GM19467 (cell line): ENCODE measurements at regions not wholly inside any gene's neighbourhood (a gene's known extent, or its start where the extent isn't known, plus 50 kb on each side); places are given as distances from the start of the nearest gene placed in this dataset.

Experiments
- ATAC-seq: cut with Tn5 transposase; IDR thresholded peaks from one replicate; pipeline ENCODE4 v1.9.1; 2021; ENCODE audit warnings: mild to moderate bottlenecking, moderate library complexity; ENCODE audit not compliant: unreplicated experiment

DNA sequence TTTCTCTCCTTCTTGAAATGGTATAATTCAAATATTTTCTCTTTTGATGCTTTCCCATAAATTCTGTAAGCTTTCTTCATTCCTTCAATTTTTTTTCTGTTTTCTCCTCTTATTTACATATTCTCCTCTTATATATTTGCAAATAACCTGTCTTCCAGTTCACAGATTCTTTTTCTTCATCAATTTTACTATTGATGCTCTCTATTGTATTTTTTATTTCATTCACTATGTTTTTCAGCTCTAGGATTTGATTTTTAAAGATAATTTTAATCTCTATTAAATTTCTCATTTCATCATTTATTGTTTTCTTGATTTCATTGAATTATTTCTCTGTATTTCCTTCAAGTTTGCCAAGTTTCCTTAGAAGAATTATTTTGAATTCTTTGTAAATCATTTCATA is 54.0 kb upstream of the PRPS1L1 start:
- ATAC-seq, result no peak

DNA sequence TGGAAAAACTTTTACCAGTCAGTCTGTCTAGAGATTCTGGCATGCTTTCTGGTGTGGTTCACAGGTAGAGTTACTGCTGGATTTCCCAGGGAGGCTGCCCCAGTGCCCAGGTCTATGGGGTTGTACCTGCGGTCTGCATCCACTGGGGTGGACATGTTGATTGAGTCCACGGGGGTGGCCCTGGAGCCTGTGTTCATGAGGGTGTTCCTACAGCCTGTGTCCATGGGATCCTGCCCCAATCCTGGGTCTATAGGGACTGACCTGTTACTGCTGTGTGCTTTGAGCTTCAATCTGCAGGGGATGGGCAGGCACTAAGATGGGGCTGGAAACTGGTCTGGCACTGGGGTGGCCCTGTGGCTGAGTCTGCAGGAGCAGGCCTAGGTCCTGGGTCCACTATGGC is 54.5 kb upstream of the PRPS1L1 start:
- ATAC-seq, result no peak

DNA sequence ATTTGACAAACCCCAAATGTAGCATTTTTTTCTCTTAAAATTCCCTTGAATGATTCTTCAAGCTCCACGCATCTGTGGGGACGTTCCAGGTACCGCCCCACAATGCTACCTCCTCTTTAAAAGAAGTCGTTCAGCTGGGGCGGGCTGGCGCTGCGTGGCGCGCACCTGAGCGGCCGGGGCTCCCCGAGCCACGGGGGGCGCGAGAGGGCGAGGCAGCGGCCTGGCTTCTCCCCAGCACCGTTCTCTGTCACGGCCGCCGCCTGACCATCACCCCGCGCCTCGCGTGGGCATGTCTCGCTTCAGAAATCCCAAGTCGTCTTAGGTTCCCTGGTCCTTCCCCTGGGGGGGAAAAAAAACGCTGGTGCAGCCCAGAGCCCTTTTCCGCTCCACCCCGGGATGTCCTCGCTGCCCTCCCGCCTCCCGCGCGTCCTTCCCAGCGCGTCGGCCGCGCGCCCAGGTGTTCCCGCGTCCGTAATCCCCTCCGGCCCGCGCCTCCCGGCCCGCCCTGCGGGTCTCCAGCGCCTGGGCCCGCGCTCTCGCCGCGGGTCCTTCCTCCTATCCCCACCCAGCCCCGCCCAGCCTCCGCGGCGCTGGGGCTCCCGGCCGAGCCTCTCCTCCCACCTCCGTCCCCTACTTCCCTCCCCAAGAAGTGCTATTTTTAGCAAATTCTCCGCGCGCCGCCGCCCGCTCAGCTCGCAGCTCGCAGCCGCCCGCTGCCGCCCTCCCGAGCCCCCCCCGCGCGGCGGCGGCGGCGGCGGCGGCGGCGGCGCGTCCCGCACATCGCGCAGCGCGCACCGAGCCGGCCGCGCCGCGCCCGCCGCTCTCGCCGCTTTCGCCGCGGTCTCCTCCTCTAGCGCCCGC is 58.7 kb upstream of the PRPS1L1 start:
- no peak for ATAC-seq

DNA sequence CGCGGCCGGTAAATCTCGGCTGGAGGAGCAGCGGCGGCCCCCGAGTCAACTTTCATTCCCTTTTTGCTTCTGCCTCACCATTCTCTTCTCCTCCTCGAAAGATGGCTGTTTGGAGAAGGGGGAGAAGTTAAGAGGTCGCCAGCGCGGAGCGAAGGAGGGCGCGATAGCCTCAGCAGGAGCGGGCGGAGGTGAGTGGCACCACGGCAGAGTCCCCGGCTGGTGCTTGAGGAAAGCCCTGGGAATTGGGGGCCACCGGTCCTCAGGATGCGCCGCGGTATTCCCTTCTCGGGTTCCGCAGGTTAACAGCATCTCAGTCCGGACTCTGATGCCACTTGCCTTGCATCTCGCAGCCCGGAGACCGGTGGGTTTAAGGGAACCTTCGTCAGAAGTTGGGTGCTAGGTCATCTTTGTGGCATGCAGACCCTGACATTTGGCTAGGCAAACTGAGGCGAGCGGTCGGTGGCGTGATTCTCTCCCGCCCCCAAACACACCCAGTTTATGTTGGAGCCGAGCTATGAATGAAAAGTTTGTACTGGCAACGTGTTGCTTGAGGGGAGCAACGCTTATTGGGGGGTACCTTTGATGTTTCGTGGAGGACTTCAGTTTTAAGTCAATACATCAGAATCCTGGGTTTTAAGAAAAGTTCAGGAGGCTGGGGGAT is 59.5 kb upstream of the PRPS1L1 start:
- ATAC-seq, result no peak

DNA sequence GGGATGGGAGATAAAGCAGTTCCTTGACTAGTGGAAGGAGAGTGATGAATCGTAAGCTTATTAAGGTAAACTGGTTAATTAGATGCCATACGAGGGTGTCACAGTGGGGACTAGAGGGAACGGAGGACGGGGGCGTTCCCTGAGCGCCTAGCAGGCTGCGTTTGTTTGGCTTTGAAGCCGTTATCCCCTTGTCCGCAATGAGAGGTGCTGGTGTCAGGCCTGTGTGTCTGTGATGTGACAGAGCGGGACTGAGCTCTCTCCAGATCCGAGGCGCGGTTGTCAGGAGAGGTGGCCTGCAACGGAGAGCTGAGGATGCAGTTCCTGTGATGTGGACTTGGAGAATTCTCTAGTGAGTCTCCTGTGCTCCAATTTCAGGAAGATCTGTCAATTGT is 60.0 kb upstream of the PRPS1L1 start:
- no peak for ATAC-seq

DNA sequence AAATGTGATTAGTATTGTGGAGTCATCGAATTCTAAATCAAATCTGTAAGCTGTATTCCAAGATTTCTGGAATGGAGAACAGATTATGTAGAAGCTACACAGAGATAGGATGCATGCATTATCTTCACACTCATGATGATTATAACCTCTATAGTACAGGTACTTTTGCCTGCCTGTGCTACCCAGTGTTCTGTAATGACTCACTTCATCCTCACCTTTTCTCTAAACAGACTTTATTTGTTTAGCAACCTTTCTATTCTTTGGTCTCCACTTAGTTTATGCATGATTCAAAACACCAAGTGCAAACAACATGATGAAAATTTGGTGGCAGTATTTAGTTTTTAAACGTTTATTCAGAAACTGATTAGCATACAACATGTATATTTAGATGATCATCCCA is 68.4 kb upstream of the PRPS1L1 start:
- no peak for ATAC-seq

DNA sequence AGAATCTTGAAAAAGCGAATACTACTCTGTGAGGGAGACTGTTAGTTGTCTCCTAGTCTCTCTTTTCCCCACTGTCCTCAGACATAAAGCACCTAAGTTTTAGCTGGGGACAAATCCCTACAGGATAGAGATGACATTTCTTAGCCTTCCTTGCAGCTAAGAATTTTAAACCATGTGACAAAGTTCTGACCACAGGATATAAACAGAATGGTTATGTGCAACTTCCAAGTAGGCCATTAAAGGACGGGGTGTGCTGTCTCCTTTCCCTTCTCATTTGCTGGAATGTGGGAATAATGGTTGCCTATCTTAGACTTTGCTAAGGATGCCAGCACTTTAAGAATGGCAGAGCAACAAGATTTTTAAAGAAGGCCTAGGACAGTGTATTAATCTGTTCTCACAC is 74.9 kb upstream of the PRPS1L1 start:
- ATAC-seq, result no peak

DNA sequence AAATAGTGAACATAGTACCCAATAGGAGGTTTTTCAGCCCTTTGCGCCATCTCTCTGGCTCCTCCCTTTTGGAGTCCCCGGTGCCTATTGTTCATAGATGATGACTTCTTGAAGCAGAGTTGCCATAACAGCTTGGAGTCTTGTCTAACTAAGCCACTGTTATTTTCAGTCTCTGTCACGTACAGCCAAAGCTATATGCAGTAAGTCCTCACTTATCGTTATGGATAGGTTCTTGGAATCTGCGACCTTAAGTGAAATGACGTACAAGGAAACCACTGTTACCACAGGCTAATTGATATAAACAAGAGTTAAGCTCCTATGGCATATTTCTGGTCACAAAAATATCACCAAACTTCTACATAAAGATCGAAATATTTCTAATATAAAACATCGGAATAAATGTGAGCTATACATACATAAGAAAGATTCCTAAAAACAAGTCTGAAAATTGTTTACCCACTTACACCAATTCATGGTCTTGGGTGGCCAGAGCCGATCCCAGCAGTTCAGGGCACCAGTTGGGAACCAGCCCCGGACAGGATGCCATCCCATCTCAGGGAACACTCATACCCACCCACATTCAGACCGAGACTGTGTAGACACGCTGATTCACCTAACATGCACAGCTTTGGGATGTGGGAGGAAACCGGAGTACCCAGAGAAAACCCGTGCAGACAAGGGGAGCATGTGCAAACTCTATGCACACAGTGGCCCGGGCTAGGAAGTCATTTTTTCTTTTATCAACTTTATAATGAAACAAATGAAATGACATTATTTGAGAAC is 76.0 kb upstream of the PRPS1L1 start:
- ATAC-seq, result no peak

DNA sequence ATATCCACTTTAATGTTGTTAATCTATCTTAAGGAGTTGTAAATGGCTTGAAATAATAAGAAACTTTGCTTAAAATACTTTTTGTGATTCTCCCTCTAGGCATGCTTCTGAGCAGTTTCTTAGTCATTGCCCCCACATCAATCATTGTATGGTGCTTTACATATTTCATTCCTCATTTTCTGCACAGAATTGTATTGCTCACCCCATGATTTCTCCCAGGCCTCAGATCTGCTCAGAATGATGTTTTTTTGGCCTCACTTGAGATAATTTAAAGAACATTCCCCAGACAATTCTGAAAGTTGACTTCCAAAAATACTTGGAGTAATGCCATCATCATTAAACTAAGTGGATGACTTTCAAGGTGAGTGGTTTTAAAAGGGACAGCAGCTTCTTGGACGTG is 82.1 kb upstream of the PRPS1L1 start:
- no peak for ATAC-seq

DNA sequence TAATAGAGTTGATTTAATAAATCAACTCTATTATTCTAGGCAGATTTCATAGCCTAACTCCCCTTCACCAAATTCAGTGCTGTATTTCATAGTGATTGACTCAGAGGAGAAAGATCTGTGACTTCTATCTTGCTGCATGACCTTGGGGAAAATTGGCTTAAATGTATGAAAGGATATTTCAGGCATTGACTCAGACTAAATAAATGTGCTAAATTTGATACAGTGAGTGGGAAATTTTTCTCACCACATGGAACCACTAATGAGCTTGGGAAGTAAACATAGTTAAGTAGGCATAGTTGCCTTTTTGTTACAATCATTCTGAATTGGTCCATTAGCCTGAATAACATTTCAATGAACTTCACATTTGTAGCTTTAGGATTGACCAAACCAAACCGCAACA is 89.0 kb upstream of the PRPS1L1 start:
- ATAC-seq, result no peak

DNA sequence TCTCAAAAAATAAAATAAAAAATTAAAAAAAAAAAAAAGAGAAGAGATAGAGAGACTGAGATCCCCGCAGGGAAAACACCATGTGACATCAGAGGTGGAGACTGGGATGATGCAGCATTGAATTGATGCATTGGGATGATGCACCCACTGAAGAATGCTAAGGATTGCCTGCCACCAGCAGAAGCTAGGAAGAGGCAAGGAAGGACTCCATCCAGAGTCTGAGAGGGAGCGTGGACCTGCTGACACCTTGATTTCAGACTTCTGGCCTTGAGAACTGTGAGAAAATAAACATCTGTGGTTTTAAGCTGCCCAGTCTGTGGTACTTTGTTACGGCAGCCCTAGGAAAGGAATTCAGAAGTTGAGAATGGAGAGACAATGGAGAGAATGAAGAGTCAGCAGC is 89.8 kb upstream of the PRPS1L1 start:
- no peak for ATAC-seq

DNA sequence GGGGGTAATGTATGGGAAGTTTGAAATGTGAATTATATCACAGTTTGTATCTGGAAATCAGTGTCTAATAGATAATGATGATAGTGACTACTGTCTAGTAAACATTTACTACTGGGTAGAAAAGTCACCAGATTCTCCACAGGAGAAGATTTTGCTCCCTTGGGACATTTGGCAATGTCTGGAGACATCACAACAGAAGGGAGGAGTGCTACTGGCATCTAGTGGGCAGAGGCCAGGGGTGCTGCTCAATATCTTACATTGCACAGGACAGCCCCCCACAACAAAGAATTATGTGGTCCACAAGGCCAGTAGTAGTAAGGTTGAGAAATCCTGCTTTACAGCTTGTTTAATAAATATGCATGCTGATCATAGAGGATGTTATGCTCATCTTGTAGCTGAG is 92.3 kb upstream of the PRPS1L1 start:
- no peak for ATAC-seq

DNA sequence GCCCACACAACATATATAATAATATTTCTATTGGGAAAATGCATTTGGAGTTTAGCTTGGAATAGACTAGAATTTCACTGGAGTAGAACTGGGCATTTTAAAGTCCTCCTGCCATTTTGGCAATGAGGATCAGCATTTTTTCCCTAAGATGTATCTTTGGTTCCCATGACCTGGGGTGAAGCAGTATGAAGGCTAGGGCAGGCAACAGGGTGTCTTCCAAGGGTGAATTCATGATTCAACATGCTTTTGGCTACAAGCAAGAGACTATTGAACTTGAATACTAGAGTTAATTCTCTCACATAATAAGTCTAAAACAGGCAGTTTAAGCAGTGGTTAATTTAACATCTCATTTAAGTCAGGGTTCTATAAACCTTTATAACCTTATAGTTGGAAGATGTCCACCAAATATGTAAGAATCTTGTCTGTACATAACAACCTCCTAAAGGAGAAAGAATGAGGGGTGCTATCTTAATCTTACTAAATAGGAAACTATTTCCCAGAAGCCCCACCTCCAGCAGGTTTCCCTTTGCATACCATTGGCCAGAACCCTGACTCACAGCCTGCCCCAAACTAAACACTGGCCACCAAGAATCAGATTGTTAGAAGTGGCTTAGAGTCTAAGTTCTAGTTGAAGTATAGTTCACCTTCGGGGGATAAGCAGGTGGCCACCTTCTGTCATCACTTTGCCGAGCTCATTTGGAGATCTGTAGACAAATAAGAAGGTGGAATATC is 96.0 kb upstream of the PRPS1L1 start:
- no peak for ATAC-seq

DNA sequence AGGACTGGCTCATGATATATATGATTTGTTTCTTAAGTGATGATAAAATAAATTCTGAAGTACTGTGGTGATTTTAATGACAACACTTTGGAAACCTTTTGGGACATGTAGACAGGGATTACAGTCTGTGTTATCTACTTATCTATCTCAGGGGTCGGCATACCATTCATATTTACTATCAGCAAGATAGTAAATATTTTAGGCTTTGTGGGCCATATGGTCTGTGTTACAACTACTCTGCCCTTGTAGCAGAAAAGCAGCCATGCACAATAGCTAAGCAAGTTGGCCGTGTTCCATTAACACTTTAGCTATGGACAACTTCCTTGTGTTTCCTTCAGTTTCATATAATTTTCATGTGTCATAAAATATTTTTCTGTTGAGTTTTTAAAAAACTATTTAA is 97.8 kb upstream of the PRPS1L1 start:
- ATAC-seq, result no peak

DNA sequence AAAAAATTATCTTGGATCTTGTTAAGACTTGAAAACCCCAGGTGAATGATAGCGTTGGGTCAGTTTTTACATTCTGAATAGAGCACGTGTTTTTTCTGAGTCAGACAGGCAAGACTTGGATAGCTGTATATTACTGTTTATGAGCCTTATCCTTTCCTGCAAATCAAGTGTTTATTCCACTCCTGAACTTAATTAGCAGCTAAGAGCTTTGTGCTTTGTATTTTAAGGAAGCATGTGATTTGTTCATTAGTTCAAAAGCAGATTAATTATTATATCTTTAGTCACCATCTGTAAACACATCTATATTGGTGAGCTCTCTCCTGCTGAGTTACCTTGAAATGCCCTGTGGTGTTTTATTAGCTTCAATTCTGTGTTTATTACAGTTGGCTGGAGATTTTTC is 98.6 kb upstream of the PRPS1L1 start:
- ATAC-seq, result no peak

DNA sequence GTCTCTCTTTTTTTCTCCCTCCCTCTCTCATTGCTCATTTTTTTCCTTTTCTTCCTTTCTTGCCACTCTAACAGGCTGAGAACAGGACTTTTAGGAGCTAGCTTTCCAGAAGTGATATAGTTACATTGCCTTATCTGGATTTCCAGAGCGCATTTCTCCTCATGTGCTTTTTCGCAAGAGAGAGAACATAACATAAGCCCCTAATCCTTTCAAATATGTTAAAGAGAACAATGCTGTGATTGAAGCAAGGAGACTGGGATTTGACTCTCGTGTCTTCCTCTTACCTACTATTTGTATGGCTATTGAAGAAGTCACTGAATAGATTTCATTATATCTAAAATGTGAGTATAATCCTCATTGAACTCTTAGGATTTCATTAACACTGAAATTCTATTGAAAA is 101.2 kb upstream of the PRPS1L1 start:
- ATAC-seq, result no peak

DNA sequence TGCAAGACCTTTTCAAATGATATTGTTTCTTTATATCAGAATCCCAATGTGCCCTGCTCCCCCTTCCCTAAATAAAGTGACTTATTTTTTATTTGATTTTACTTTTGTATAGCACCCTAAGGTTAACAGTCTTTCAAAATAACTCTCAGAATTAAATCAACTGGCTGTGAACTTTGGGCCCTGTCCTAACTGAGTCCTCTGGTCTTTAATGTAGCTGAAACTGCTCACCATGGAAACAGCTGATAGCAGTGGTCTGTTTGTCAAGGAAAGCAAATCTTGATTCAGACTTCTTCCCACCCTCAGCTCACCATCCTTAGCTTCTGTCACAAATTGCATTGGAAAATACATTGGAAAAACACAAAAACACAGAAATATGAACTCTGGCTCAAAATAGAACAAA is 105.2 kb upstream of the PRPS1L1 start:
- ATAC-seq, result no peak

DNA sequence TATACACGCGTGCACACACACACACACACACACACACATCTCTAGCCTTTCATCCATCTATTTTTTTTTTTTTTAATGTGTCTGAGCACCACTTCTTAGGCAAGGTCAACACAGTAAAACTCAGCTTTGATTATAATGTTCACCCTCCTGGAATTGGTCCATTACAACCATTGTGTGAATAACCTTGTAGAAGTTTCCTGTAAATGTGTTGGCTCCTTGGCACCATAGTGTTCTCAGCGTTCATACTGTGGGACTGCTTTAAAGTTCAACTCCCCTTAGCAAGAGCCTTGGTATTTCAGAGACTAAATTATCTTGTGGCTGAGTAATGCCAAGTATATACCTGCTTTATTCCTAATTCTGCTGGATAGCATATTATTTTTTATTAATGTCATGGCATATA is 106.3 kb upstream of the PRPS1L1 start:
- no peak for ATAC-seq

DNA sequence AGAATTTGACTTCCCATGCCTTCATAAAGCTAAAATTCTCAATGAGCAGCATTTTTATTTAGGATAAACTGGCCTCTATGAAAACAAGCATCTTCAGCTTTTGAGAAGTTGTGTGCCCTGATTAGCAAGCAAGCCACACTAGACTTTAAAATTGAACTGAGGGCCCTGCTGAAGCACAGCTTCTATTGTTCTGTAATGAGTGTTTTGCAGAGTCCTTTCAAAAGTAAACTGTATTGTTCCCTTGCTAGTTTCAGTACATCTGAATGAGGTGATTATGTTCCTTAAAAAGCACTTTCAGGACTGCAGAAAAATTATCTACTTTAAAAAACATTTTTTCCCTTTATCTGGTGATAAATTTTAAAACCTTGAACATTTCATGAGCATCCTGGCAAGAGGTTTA is 113.3 kb upstream of the PRPS1L1 start:
- ATAC-seq, result no peak

DNA sequence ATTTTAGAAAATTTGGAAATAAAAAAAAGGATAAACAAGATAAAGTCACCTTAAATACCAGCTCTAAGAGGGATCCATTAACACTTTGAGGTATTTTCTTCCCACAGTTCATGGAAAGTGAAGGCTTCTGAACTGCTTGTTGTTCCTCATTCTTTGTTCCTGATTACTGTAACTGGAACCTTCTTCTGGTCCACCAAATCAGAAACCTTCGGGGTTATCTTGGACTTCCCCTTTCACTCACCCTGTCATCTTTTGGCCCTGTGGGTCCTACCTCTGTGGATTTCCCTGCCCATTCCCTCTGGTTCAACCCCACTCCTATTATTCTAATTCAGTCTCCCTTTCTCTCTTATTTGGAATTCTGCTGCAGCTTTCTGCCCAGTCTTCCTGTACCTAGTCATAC is 116.5 kb upstream of the PRPS1L1 start:
- ATAC-seq, result no peak

DNA sequence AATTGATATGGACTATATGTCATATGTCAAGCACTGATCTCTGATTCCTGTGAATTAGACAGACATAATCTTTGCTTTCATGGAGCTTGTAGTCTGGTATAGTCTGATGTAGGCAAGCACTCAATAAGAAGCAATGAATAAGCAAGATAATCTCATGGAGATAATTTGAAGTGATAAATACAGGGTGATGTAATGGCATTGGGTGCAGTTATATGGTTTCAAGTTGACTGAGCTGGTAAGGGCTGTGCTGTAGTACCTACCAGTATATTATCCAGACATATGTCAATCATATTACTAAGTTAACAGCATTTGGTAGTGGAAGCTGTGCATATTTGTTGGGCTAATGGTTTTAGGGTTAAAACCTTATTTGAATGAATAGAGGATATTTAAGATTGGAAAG is 117.5 kb upstream of the PRPS1L1 start:
- no peak for ATAC-seq
